H1 (cell line): ENCODE measurements at regions not wholly inside any gene's neighbourhood (a gene's known extent, or its start where the extent isn't known, plus 50 kb on each side); places are given as distances from the start of the nearest gene placed in this dataset.

Experiments used
- CTCF ChIA-PET: fragments of 300-600 bp; sonication (Branson Sonifier 250); formaldehyde crosslinking; loops from one replicate; lab custom pipeline; 2021; ENCODE audit not compliant: partially characterized antibody; lab: Charles Lee
- POLR2A ChIA-PET: fragments of 300-600 bp; sonication (Branson Sonifier 250); formaldehyde crosslinking; loops from one replicate; lab custom pipeline; 2021; ENCODE audit warnings: inconsistent platforms; ENCODE audit not compliant: partially characterized antibody; lab: Charles Lee
- DNase-seq, 2 experiments: peaks; one replicate each; pipeline versions ENCODE4 v3.0.0 to v3.0.0-alpha.2; 2010 to 2022; ENCODE audit warnings: low spot score in 2 of 2, low read depth in 1 of 2, mixed read lengths in 1 of 2
- FAIRE-seq: peaks from 2 replicates; lab custom pipeline; 2011; peaks lifted over from hg19 to GRCh38; lab: Jason Lieb, UNC
- H2AFZ ChIP-seq: 2 replicates; pipeline ENCODE4 v1.8.1; 2012; ENCODE audit warnings: low read length, inconsistent platforms
- H2AK5ac ChIP-seq: 2 replicates; pipeline ENCODE4 v1.6.1; 2013; ENCODE audit warnings: low read depth, low read length
- H2BK120ac ChIP-seq: replicated peaks from 2 replicates; pipeline ENCODE3; 2013; ENCODE audit warnings: low read depth, low read length, inconsistent platforms
- H2BK12ac ChIP-seq: 2 replicates; pipeline ENCODE4 v1.6.1; 2013; ENCODE audit warnings: low read depth, low read length
- H2BK15ac ChIP-seq: 2 replicates; pipeline ENCODE4 v1.6.1; 2013; ENCODE audit warnings: low read length
- H2BK20ac ChIP-seq: 2 replicates; pipeline ENCODE4 v1.6.1; 2013; ENCODE audit warnings: low read length
- H2BK5ac ChIP-seq: 2 replicates; pipeline ENCODE4 v1.6.1; 2013; ENCODE audit warnings: low read depth, low read length
- H3K14ac ChIP-seq: 2 replicates; pipeline ENCODE4 v1.6.1; 2013; ENCODE audit warnings: inconsistent platforms; ENCODE audit not compliant: insufficient read length
- H3K18ac ChIP-seq: 2 replicates; pipeline ENCODE4 v1.6.1; 2013; ENCODE audit warnings: low read length; ENCODE audit errors: extremely low read depth
- H3K23ac ChIP-seq: 2 replicates; pipeline ENCODE4 v1.6.1; 2013; ENCODE audit warnings: inconsistent platforms; ENCODE audit not compliant: insufficient read length
- H3K23me2 ChIP-seq: 2 replicates; pipeline ENCODE4 v1.6.1; 2013; ENCODE audit warnings: low read depth, low read length
- H3K27ac ChIP-seq: 2 replicates; pipeline ENCODE4 v1.6.1; 2011; ENCODE audit warnings: low read depth, low read length, inconsistent platforms
- H3K27me3 ChIP-seq, 4 experiments: replicated peaks in 1 of 4; 1 replicate in 1 of 4; 2 replicates in 3 of 4; pipeline versions ENCODE4 v1.6.1 to v1.8.1; 2011 to 2013; ENCODE audit warnings: low read length in 3 of 4, mild to moderate bottlenecking in 3 of 4, inconsistent platforms in 2 of 4, mixed read lengths in 2 of 4, moderate library complexity in 1 of 4; ENCODE audit not compliant: control insufficient read depth in 3 of 4, insufficient read depth in 3 of 4; ENCODE audit errors: extremely low read depth in 1 of 4
- H3K36me3 ChIP-seq, 4 experiments: 2 replicates each; pipeline versions ENCODE4 v1.6.1 to v1.8.1; 2011 to 2013; ENCODE audit warnings: mild to moderate bottlenecking in 4 of 4, low read length in 3 of 4, moderate library complexity in 2 of 4, control low read depth in 1 of 4, inconsistent platforms in 1 of 4; ENCODE audit not compliant: insufficient read depth in 4 of 4, control insufficient read depth in 2 of 4
- H3K4ac ChIP-seq: replicated peaks from 2 replicates; pipeline ENCODE3; 2013; ENCODE audit warnings: low read length, low read depth, mixed read lengths, inconsistent platforms; ENCODE audit not compliant: insufficient read length
- H3K4me1 ChIP-seq, 4 experiments: replicated peaks in 1 of 4; 1 replicate in 1 of 4; 2 replicates in 3 of 4; pipeline versions ENCODE4 v1.6.1 to v1.8.1; 2011 to 2013; ENCODE audit warnings: low read length in 3 of 4, inconsistent platforms in 2 of 4, mixed read lengths in 1 of 4; ENCODE audit not compliant: insufficient read depth in 4 of 4, control insufficient read depth in 3 of 4
- H3K4me2 ChIP-seq, 2 experiments: 2 replicates each; pipeline versions ENCODE4 v1.6.1 to v1.8.1; 2011 to 2013; ENCODE audit warnings: low read depth in 2 of 2, low read length in 2 of 2, control low read depth in 1 of 2, inconsistent platforms in 1 of 2, mild to moderate bottlenecking in 1 of 2; ENCODE audit not compliant: insufficient read depth in 1 of 2
- H3K4me3 ChIP-seq, 4 experiments: fragments of 200-600, 300-600 bp in 1 of 4; sonication (generic), shearing (Covaris generic), sonication (Bioruptor Twin) in 1 of 4; 2 replicates each; pipeline versions ENCODE4 v1.5.1 to v1.8.1; 2011 to 2016; ENCODE audit warnings: low read length in 4 of 4, low read depth in 3 of 4, control low read depth in 2 of 4, inconsistent platforms in 2 of 4, mild to moderate bottlenecking in 2 of 4, mixed read lengths in 1 of 4, moderate library complexity in 1 of 4; ENCODE audit not compliant: insufficient read depth in 2 of 4; ENCODE audit errors: extremely low read depth in 1 of 4
- H3K56ac ChIP-seq: replicated peaks from 2 replicates; pipeline ENCODE3; 2013; ENCODE audit warnings: low read depth, mild to moderate bottlenecking, mixed read lengths, low read length, inconsistent platforms; ENCODE audit not compliant: insufficient read length
- H3K79me1 ChIP-seq: 2 replicates; pipeline ENCODE4 v1.6.1; 2013; ENCODE audit warnings: low read depth, low read length, control low read depth
- H3K79me2 ChIP-seq, 2 experiments: 2 replicates each; pipeline versions ENCODE4 v1.6.1 to v1.8.1; 2012 to 2013; ENCODE audit warnings: low read length in 2 of 2, mild to moderate bottlenecking in 2 of 2, inconsistent platforms in 1 of 2; ENCODE audit not compliant: insufficient read depth in 2 of 2, control insufficient read depth in 1 of 2
- H3K9ac ChIP-seq, 4 experiments: replicated peaks in 1 of 4; 1 replicate in 1 of 4; 2 replicates in 3 of 4; pipeline versions ENCODE4 v1.6.1 to v1.8.1; 2011 to 2013; ENCODE audit warnings: low read depth in 3 of 4, low read length in 3 of 4, control low read depth in 2 of 4, mild to moderate bottlenecking in 2 of 4, moderate library complexity in 2 of 4, inconsistent platforms in 1 of 4; ENCODE audit errors: extremely low read depth in 1 of 4
- H3K9me3 ChIP-seq, 2 experiments: 2 replicates each; pipeline versions ENCODE4 v1.6.1 to v1.8.1; 2012 to 2013; ENCODE audit warnings: mild to moderate bottlenecking in 2 of 2, moderate library complexity in 2 of 2, control low read depth in 1 of 2, inconsistent platforms in 1 of 2, low read depth in 1 of 2, low read length in 1 of 2, mixed read lengths in 1 of 2; ENCODE audit not compliant: insufficient read depth in 2 of 2
- H4K20me1 ChIP-seq, 2 experiments: replicated peaks in 1 of 2; 2 replicates each; pipeline versions ENCODE3 to v1.8.1; 2011 to 2013; ENCODE audit warnings: inconsistent platforms in 2 of 2, low read length in 2 of 2, mild to moderate bottlenecking in 1 of 2; ENCODE audit not compliant: insufficient read depth in 2 of 2, control insufficient read depth in 1 of 2
- H4K5ac ChIP-seq: 2 replicates; pipeline ENCODE4 v1.6.1; 2013; ENCODE audit warnings: low read length, low read depth, mixed read lengths, inconsistent platforms; ENCODE audit not compliant: insufficient read length
- H4K8ac ChIP-seq: 2 replicates; pipeline ENCODE4 v1.8.0; 2013; ENCODE audit warnings: mild to moderate bottlenecking, moderate library complexity, low read length, inconsistent platforms; ENCODE audit not compliant: insufficient read depth; ENCODE audit errors: extremely low read depth
- H4K91ac ChIP-seq: replicated peaks from 2 replicates; pipeline ENCODE3; 2013; ENCODE audit warnings: low read length, mixed read lengths, inconsistent platforms; ENCODE audit not compliant: insufficient read length
- CHD2 ChIP-seq: IDR thresholded peaks from 2 replicates; pipeline ENCODE4 v1.6.1; 2012; ENCODE audit warnings: low read length, improper control_type of control experiment
- WGBS, 2 experiments: shearing (Covaris generic) in 1 of 2; methylation state at CpG; one replicate each; pipeline versions ENCODE4 v1.1.6 to v1.1.7; 2013 to 2015; ENCODE audit warnings: low lambda C conversion rate in 2 of 2, mixed read lengths in 2 of 2, inconsistent platforms in 1 of 2, low coverage in 1 of 2, missing lambda C conversion rate in 1 of 2; ENCODE audit not compliant: insufficient replicate concordance in 2 of 2, insufficient coverage in 1 of 2, insufficient read length in 1 of 2; ENCODE audit errors: extremely low coverage in 1 of 2, missing lambda C conversion rate in 1 of 2; 5-methylcytosine and 5-hydroxymethylcytosine counted together

GRCh38 chr12:91718326-91718725 is 427.3 kb downstream of the BTG1 start:
- no peak overlapping the region for H3K14ac ChIP-seq
- H2BK15ac ChIP-seq, result no peak overlapping the region
- no peak overlapping the region for H2AFZ ChIP-seq
- POLR2A ChIA-PET, result no interaction called here
- TF ChIP-seq CHD2, result no peak
- WGBS, 2 experiments, result 91% methylated on average over 2 of the region's 2 CpGs; no CpG with 5 or more reads in 1 of the 2 experiments
- H3K36me3 ChIP-seq, result no peaks in the 10 kb centered on the region
- H3K27me3 ChIP-seq, result no peaks in the 10 kb centered on the region
- H3K79me2 ChIP-seq, result no peaks in the 10 kb centered on the region
- no peaks in the 10 kb centered on the region; the same call in 1 of the 2 replicates for H3K23me2 ChIP-seq
- no peak for FAIRE-seq
- no peak overlapping the region for H3K4me3 ChIP-seq
- no peak overlapping the region for H2BK20ac ChIP-seq
- H2BK12ac ChIP-seq, result no peak overlapping the region
- H3K56ac ChIP-seq, result no peak overlapping the region
- H3K23ac ChIP-seq, result no peak overlapping the region
- H3K4me2 ChIP-seq, result no peak overlapping the region
- H3K18ac ChIP-seq, result no peak overlapping the region
- no peak overlapping the region for H4K5ac ChIP-seq
- no peak overlapping the region for H2BK5ac ChIP-seq
- H3K27ac ChIP-seq, result no peak overlapping the region
- H3K4ac ChIP-seq, result no peak overlapping the region
- H3K9ac ChIP-seq, result no peak overlapping the region
- no peak for DNase-seq
- H3K79me1 ChIP-seq, result no peaks in the 10 kb centered on the region
- H4K8ac ChIP-seq, result no peak overlapping the region
- H4K91ac ChIP-seq, result no peak overlapping the region
- no peak overlapping the region for H2BK120ac ChIP-seq
- H2AK5ac ChIP-seq, result no peak overlapping the region
- H3K4me1 ChIP-seq, result no peaks in the 10 kb centered on the region
- CTCF ChIA-PET, result no interaction called here
- H4K20me1 ChIP-seq, result no peaks in the 10 kb centered on the region
- no peaks in the 10 kb centered on the region for H3K9me3 ChIP-seq
